Erythroblast (primary cell): ENCODE measurements at regions not wholly inside any gene's neighbourhood (a gene's known extent, or its start where the extent isn't known, plus 50 kb on each side); places are given as distances from the start of the nearest gene placed in this dataset.

Experiments
- GATA1 ChIP-seq: IDR thresholded peaks from 2 replicates; pipeline ENCODE4 v1.6.1; 2011; ENCODE audit warnings: low read depth, mild to moderate bottlenecking, control low read depth, low read length, moderate library complexity
- POLR2A ChIP-seq: IDR thresholded peaks from 2 replicates; pipeline ENCODE4 v1.6.1; 2011; ENCODE audit warnings: mild to moderate bottlenecking, low read length

GRCh38 chr10:57015187-57015586, 654.1 kb upstream of the ZWINT start:
- TF ChIP-seq POLR2A, result no peak
- no peak for TF ChIP-seq GATA1
